ENCODE measurements at regions not wholly inside any gene's neighbourhood (a gene's known extent, or its start where the extent isn't known, plus 50 kb on each side); places are given as distances from the start of the nearest gene placed in this dataset.
"Not testable (repeated sequence)": the region's sequence is repeated elsewhere in the genome, so short reads cannot be mapped to it uniquely, and the experiment has no call there.

DNA sequence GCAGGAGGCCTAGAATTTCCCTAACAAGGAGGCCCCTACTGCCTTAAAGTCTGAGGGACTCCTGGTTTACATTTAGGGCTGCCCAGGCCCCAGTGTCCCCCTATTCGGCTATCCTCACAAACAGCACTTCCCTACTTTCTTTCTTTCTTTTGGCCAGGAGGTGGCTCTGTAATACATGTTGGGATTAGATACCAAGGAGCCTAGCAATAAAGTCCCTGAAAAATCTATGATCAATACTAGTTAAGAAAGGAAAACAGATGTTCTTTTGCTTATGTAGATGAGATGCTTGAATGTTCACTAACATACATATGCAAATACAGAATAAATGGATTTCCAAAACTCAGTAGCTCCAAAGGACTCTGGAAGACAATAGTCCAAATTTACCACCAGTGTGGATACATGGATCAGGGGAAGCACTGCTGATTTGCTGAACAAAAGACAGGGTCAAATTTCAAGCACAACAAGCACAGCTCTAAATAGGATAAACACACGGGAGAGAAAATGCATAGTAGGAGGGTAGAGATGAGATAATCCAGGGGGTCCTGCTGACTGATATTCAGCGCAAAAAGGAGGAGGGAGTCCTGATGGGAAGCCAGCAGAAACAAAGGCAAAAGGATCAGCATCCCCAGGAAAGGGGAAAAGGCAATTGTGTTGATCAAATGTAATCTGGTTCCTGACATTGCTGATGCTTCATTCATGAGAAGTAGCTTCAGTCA lies 240.0 kb downstream of the NUF2 start:
- DNase-seq, result peak in 2 of 42 donors; percentile 6 to 10
- intact Hi-C loops (cut with DNase I), result no loop called here

DNA sequence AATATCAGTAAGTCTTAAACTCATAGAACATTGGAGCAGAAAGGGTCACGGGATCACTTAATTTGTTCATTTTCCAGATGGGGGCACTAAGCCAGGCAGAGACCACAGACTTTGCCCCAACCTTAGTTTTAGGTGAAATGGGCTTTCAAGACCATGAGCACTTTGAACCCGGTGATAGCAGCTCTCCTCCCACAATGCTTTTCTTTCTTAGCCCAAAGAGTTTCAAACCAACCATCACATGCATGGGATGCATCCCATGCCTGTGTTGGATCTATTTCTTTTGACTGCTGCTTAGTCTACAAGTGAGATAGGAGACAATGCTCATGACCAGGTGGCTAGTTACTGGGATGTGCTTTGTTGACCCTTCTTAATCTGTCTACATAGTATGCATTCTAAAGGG lies 240.6 kb downstream of the NUF2 start:
- intact Hi-C loops (cut with DNase I), result no loop called here
- DNase-seq, result no peak

DNA sequence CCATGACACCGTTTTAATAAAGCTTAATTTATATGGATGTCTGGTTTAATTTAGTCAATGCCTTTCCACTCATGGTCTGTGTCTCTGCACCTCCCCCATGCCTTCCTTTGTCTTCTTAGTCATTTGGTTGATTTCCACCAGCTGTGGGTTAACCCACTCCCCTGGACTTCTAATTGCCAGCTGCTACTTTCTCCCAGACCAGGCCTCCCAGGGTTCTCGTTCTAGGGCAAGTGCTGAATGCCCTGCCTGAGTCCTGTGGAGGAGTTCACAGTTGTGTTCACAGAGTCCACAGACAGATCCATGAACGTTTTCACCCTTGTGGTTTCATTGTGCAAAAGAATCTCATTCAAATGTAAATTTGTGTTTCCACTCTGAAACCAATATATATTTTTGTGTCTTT lies 243.4 kb downstream of the NUF2 start:
- DNase-seq, result no peak
- intact Hi-C loops (cut with DNase I), result no loop called here

DNA sequence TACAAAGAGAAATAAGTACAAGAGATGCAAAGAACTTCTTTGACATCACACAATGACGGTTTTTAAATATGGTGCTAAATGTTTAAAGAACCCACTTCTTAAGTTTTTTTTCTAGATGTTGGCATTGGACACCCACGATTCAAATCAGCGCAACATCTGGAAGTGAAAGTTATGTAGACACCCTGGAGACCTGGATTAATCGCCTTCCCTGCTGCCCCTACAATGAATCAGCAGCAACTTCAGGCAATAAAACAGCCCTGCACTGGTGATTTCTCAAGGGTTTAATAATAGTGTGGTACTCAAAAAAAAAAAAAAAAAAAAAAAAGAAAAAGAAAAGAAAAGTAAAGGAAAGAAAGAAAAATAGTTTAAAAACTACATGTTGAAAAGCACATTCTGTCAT lies 248.3 kb downstream of the NUF2 start:
- intact Hi-C loops (cut with DNase I), result no loop called here
- DNase-seq, result no peak

DNA sequence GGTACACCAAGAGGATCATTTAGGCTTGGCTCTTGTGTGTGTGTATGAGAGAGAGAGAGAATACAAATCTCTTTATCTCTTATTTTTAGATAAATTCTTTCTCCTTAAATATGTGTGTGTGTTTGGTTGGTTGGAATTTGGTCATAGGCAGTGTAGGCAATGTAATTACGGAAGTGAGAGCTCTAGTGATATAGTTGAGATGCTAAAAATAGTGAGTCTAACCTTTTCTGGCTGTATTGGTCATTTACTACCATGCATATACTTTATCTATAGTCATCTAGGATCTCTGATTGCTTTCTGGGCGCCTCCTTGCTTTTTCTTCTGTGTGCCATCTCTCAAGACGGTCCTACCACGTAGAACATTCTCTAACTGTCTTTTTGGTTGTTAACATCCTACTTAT lies 250.2 kb downstream of the NUF2 start:
- intact Hi-C loops (cut with DNase I), result no loop called here
- no peak for DNase-seq

DNA sequence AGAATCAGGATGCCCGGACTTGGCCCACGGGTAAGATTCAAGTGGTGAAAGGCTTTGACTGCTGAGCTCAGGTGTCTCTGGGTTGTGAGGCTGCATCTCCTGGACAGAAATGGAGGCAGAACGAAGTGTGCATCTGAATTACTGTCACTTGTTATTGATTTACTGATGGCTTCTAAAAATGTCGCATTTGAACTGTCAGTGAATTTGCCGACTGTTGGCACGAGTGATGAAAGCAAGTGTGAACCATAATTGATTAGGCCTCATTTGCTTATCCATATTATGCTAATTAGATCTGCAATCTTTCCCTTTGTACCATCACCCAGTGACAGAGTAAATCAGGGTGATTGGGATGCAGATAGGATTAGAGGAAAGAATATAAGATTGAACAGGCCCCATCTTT lies 252.4 kb downstream of the NUF2 start:
- no peak for DNase-seq
- intact Hi-C loops (cut with DNase I), result no loop called here

DNA sequence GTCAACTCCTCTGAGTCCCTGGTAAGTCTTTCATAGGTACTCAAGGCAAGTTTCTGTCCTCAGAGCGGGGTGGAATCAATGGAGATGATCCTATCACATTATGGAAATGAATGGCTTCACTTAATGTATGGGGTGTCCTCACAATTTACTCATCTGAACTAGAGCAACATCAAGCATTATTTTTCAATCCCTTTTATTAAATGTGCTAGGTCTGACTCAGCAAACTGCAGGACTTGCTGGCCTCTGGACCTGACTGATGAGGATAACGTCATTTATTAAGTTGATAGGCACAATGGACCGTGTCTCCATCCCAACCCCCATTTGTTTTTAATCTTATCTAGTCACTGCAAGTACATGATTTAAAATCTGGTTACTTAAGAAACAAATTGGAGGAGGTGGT lies 259.2 kb downstream of the NUF2 start:
- intact Hi-C loops (cut with DNase I), result no loop called here

DNA sequence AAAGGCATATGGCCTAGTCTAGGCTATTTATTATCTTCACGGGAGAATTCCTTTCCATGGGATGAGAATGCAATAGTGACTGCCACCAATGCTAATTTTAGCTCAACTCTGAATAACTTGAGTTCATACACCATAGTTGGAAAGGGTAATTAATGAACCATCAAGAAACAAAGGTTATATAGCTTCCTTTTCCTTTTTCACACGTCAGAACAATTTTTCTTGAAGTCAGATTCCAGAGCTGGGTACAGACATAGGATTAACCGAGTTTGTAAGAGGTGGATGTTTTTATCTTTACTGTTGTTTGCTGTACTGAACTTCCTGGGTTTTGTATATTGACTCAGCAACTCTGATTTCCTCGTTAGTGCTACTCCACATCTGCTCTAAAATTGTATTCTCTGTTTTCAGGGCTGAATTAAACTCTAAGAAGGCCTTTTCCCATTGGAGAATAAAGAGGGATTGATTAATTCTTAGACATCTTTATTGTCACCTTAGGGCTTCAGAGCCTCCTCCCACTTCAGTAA lies 262.0 kb downstream of the NUF2 start:
- intact Hi-C loops (cut with DNase I), result no loop called here
- no peak for DNase-seq

More for the DNA sequence above, 259.2 kb downstream of the NUF2 start:
- no peak for DNase-seq

DNA sequence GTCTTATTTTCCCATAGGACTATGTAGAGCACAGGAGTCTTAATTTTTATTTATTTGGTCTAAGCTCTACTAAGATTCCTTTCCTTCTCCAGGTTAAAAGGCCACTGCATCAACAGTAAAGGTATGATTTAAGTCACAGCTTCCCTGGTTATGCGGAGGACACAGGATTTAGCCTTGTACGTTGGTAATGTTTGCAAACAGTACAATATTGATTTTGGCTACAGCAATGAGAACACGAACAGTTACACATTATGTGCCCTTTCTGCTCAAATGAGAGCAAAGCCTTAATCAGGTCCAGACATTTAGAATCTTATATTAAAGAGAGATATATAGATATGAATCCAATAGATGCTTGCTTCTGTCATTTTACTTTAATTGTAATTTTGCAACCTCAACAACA lies 264.0 kb downstream of the NUF2 start:
- intact Hi-C loops (cut with DNase I), result no loop called here
- DNase-seq, result no peak

DNA sequence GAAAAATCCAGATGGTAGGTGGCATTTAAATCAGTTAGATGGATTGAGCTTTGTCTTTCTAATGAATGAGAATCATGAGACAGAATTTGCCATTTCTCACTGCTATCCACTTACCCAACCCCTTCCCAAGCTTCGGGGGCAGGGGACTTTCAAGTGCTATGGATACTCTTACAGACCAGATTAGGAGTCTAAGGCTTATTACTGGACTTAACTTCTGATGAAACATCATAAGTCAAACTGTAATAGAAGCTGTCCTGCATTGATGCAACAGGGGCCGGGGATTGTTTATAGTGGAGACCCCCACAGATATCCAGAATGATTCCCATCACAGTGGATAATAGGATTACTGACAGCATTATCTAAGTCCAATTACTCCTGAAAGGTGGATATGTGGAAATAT lies 267.0 kb downstream of the NUF2 start:
- DNase-seq, result no peak
- intact Hi-C loops (cut with DNase I), result no loop called here

DNA sequence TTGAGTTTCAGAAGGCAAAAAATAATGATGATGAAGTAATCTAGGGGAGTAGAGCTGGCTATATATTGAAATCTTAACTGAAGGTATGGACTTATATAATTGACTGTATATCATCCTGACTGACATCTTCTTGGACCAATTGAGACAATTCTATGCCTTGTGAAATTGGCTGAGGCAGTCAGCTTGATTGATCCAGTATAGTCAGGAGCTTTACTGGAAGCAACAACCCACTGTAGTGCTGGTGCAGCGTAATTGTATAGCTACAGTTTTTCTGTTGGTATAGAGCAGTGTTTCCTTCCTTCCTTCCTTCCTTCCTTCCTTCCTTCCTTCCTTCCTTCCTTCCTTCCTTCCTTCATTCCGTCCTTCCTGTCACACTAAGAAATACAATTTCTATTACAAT lies 268.0 kb downstream of the NUF2 start:
- DNase-seq, result no peak
- intact Hi-C loops (cut with DNase I), result no loop called here

DNA sequence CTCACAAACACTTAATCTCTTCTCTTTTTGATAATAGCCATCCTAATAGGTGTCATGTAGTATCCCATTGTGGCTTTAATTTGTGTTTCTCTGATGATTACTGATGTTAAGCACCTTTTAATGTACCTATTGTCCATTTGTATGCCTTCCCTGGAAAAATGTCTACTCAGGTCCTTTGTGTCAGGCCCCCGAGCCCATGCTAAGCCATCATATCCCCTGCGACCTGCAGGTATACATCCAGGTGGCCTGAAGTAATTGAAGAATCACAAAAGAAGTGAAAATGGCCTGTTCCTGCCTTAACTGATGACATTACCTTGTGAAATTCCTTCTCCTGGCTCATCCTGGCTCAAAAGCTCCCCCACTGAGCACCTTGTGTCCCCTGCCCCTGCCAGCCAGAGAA lies 269.4 kb downstream of the NUF2 start:
- intact Hi-C loops (cut with DNase I); DNase-seq: not testable (repeated sequence)

DNA sequence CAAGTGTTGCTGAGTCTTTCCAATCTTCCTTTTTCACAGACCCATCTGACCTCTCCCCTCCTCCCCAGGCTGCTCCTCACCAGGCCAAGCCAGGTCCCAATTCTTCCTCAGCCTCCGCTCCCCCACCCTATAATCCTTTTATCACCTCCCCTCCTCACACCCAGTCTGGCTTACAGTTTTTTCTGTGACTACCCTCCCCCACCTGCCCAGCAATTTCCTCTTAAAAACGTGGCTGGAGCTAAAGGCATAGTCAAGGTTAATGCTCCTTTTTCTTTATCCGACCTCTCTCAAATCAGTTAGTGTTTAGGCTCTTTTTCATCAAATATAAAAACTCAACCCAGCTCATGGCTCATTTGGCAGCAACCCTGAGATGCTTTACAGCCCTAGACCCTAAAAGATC lies 270.9 kb downstream of the NUF2 start:
- DNase-seq; intact Hi-C loops (cut with DNase I): not testable (repeated sequence)

DNA sequence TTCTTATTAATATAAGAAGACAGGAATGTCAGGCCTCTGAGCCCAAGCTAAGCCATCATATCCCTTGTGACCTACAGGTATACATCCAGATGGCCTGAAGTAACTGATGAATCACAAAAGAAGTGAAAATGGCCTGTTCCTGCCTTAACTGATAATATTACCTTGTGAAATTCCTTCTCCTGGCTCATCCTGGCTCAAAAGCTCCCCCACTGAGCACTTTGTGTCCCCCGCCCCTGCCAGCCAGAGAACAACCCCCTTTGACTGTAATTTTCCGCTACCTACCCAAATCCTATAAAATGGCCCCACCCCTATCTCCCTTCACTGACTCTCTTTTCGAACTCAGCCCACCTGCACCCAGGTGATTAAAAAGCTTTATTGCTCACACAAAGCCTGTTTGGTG lies 274.4 kb downstream of the NUF2 start:
- DNase-seq; intact Hi-C loops (cut with DNase I): not testable (repeated sequence)

DNA sequence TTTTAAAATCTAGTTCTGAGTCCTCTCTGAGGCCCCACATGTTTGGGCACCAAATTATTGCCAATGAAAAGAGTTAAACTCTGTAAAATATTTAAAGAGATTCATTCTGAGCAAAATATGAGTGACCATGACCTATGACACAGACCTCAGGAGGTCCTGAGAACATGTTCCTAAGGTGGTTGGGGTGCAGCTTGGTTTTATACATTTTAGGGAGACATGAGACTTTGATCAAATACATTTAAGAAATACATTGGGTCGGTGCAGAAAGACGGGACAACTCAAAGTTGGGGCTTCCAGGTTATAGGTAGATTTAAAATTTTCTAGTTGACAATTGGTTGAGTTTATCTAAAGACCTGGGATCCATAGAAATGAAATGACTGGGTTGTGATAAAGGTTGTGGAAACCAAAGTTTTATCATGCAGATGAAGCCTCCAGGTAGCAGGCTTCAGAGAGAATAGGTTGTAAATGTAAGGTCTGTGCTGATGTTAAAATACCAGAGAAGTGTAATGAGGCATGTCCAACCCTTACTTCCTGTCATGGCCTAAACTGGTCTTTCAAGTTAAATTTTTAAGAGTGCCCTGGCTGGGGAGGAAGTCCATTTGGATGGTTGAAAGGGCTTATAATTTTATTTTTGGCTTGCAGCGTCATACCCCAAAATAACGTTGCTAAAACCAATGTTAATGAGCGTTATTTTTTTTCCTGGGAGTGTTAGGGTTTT lies 274.9 kb downstream of the NUF2 start:
- no peak for DNase-seq
- intact Hi-C loops (cut with DNase I), result no loop called here

DNA sequence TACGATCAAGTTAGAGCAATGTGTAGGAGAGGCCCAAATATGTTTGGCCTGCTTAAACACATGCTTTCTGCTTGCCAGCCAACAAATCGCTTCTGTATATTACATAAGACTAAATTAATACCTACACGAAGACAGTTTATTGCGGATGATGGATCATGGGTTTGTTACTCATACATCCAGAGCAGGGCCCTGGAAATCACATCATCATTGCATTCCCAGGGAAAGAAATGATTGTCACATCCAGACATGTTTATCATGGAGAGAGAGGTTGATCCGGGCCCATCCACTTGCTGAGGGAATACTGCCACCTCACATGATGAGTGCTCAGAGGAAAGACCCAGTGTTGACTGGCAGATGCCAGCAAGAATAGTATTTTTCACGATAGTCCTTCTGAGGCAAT lies 282.6 kb downstream of the NUF2 start:
- no peak for DNase-seq
- intact Hi-C loops (cut with DNase I), result no loop called here

DNA sequence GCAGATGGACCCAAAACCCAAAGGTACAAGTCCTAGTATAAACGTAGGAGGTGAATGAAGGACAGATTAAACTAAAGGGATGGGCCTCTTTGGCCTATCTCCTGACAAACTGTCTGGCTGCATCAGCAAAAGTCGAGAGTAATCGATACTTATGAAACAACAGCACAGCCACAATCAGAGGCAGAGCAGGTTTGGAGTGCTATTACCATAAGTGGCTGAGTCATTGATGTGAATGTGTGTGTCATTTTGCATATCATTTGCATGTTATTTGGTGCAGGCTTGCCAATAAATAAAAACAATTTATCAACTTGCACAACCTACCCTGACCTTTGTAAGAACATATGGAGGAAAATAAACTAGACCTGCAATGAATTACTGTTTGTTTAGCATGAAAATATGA lies 283.1 kb downstream of the NUF2 start:
- no peak for DNase-seq
- intact Hi-C loops (cut with DNase I), result no loop called here

DNA sequence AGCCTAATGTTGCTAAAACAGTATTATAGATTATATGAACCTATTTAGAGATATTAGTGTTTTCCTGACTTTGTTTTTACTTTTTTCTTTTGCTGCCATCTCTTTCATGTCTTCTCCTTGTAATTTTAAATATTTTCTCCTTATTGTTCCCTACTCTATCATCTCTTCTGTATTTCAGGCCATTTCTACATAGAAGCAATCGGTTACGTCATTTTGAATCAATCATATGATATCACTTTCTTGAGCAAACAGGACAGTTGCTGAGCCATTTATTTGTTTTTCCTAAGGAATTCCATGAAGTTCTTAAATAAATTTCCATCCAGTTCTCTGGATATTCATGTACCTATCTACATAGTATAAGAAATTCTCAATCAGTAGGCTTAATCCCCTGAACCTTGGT lies 287.2 kb downstream of the NUF2 start:
- intact Hi-C loops (cut with DNase I), result no loop called here
- DNase-seq, result no peak

DNA sequence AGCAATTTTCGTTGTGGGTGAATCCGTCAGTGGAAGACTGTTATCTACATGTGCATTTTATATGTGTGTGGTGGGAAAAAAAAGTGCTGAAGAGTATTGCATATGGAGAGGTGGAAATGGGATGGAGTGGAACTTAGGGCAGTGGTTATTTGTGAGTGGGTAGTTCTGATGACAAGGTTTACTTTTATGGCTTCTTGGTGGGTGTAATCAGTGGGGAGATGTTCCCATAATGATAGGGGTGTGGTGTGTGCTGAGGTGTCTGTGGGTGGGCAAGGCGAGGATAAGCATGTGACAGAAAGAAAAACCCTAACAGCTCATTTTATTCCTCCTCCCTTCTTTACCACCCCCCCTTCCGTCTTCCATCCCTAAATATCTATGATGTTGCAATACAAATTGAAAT lies 288.1 kb downstream of the NUF2 start:
- no peak for DNase-seq
- intact Hi-C loops (cut with DNase I), result no loop called here

DNA sequence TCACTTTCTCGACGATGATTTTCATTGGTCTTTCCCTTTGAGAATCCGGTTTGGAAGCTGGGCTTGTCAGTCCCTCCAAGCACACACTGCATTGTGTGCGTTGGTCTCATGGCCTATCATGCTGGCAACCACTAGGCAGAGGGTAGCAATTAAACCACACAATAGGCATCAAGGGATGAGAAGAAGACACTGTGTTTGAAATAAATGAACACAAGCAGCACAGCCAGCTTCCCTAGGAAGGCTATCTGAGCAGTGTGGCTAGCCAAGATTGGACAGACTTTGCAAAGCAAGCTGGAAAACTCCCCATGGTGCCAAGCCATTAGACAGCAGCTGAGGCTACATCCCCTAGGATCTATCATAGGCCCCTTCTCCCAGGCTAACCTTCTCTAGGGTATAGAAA lies 288.7 kb downstream of the NUF2 start:
- intact Hi-C loops (cut with DNase I), result no loop called here
- DNase-seq, result no peak

DNA sequence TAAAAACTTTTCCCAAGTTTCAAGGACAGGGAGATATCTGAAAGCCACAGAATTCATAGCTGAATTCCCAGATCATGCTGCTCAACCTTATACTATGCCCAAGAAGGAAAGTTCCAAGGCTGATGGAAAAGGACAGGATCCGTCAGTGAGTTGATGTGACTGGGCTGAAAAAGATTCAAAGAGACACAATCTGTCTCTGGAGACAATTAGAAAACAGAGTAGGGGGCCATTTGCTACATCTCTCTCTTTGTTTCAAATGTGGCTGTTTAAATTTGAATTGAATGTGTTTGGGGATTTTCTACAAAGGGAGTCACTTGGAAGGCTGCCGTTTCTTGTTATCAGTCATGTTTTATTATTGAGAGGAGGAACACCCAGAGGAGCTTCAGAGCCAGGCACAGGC lies 292.6 kb downstream of the NUF2 start:
- intact Hi-C loops (cut with DNase I), result no loop called here
- DNase-seq, result no peak

Measured in head of caudate nucleus (tissue), 42 donors.